ENCODE measurements at regions not wholly inside any gene's neighbourhood (a gene's known extent, or its start where the extent isn't known, plus 50 kb on each side); places are given as distances from the start of the nearest gene placed in this dataset.

DNA sequence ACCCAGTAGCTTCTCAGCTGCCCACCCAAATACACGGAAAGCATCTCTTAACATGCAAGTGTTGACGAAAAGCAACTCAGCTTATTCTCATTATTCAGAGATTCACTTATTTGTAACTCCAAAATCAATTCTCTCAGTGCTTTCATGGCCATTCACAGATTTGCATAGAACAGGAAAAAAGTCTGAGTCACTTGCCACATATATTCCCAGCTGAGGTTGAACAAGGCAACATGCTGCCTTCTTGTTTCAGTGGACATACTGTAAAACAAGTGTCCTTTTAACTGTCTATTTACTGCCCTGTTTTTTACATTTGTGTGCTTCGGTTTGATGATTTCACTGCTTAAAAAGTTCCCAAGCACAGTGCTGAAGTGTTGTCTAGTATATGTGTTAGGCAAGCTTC lies 273.0 kb downstream of the LTN1 start:
- 88 to 98% methylated on average over 3 of the region's 3 CpGs for WGBS, 2 donors
- no peak for DNase-seq
- Histone ChIP-seq H3K9me3 (no peaks in the 10 kb centered on the region), H3K27ac (no peak overlapping the region), H3K36me3 (no peaks in the 10 kb centered on the region), H3K27me3 (no peaks in the 10 kb centered on the region), H3K4me1 (peaks cover 0 to 19% (median 0%) of the 10 kb centered on the region in 3 donors), H3K4me3 (no peak overlapping the region)
- TF ChIP-seq, protein P1, sequence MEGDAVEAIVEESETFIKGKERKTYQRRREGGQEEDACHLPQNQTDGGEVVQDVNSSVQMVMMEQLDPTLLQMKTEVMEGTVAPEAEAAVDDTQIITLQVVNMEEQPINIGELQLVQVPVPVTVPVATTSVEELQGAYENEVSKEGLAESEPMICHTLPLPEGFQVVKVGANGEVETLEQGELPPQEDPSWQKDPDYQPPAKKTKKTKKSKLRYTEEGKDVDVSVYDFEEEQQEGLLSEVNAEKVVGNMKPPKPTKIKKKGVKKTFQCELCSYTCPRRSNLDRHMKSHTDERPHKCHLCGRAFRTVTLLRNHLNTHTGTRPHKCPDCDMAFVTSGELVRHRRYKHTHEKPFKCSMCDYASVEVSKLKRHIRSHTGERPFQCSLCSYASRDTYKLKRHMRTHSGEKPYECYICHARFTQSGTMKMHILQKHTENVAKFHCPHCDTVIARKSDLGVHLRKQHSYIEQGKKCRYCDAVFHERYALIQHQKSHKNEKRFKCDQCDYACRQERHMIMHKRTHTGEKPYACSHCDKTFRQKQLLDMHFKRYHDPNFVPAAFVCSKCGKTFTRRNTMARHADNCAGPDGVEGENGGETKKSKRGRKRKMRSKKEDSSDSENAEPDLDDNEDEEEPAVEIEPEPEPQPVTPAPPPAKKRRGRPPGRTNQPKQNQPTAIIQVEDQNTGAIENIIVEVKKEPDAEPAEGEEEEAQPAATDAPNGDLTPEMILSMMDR (IDR thresholded peaks at IDR 0.05) = no peak
- TF ChIP-seq POLR2A (IDR thresholded peaks at IDR 0.05) = no peak
- intact Hi-C loops (cut with DNase I) = no loop called here

DNA sequence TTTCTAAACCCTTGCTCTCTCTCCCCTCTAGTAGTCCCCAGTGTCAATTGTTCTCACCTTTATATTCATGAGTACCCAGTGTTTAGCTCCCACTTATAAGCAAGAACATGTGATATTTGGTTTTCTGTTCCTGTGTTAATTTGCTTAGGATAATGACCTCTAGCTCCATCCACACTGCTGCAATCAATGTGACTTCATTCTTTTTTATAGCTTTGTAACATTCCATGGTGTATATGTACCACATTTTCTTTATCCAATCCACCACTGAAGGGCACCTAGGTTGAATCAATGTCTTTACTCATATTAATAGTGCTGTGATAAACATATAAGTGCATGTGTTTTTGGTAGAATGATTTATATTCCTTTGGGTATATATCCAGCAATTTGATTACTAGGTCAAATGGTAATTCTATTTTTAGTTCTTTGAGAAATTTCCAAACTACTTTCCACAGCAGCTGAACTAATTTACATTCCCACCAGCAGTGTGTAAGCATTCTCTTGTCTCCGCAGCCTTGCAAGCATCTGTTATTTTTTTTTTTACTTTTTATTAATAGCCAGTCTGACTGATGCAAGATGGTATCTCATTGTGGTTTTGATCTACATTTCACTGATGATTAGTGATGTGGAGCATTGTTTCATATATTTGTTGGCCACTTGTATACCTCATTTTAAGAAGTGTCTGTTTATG lies 277.8 kb downstream of the LTN1 start:
- WGBS, 2 donors = 52 to 88% methylated on average over 1 of the region's 1 CpG
- Histone ChIP-seq H3K36me3 (no peaks in the 10 kb centered on the region), H3K4me3 (no peak overlapping the region), H3K27ac (no peak overlapping the region), H3K4me1 (no peaks in the 10 kb centered on the region), H3K27me3 (no peaks in the 10 kb centered on the region), H3K9me3 (no peaks in the 10 kb centered on the region)
- intact Hi-C loops (cut with DNase I) = no loop called here
- no peak for DNase-seq
- no peak for TF ChIP-seq POLR2A (IDR thresholded peaks at IDR 0.05)
- TF ChIP-seq, protein P1 (IDR thresholded peaks at IDR 0.05) = no peak

- peaks cover 0 to 8% (median 0%) of the 10 kb centered on the region in 3 donors for H3K4me1 ChIP-seq
- intact Hi-C loops (cut with DNase I) = no loop called here
- no peak overlapping the region for H3K27ac ChIP-seq
Measured at GRCh38 chr21:28712411-28712810, 280.3 kb downstream of the LTN1 start.

GRCh38 chr21:28705616-28706015 lies 287.1 kb downstream of the LTN1 start:
- H3K27me3 ChIP-seq = no peaks in the 10 kb centered on the region
- intact Hi-C loops (cut with DNase I) = no loop called here
- H3K9me3 ChIP-seq = no peaks in the 10 kb centered on the region
- H3K27ac ChIP-seq = no peak overlapping the region
- no peaks in the 10 kb centered on the region for H3K36me3 ChIP-seq
- no peak for TF ChIP-seq POLR2A (IDR thresholded peaks at IDR 0.05)
- TF ChIP-seq, protein P1 (IDR thresholded peaks at IDR 0.05) = no peak
- no peak overlapping the region for H3K4me3 ChIP-seq
- 72 to 75% methylated on average over 4 of the region's 4 CpGs for WGBS, 2 donors
- no peak for DNase-seq
- peaks cover 0 to 25% (median 6%) of the 10 kb centered on the region in 3 donors for H3K4me1 ChIP-seq

More at GRCh38 chr21:28712411-28712810, 280.3 kb downstream of the LTN1 start:
- no peak overlapping the region for H3K4me3 ChIP-seq
- H3K27me3 ChIP-seq = no peaks in the 10 kb centered on the region
- TF ChIP-seq POLR2A (IDR thresholded peaks at IDR 0.05) = no peak
- no peaks in the 10 kb centered on the region for H3K9me3 ChIP-seq
- no peak for DNase-seq
- H3K36me3 ChIP-seq = no peaks in the 10 kb centered on the region

GRCh38 chr21:28704746-28705145 lies 287.9 kb downstream of the LTN1 start:
- Histone ChIP-seq H3K27ac (no peak overlapping the region), H3K4me1 (peaks cover 0 to 29% (median 6%) of the 10 kb centered on the region in 3 donors), H3K4me3 (no peak overlapping the region), H3K36me3 (no peaks in the 10 kb centered on the region), H3K27me3 (no peaks in the 10 kb centered on the region), H3K9me3 (no peaks in the 10 kb centered on the region)
- WGBS, 2 donors = 27 to 31% methylated on average over 5 of the region's 5 CpGs
- DNase-seq = no peak
- TF ChIP-seq POLR2A (IDR thresholded peaks at IDR 0.05) = no peak
- TF ChIP-seq, protein P1 (IDR thresholded peaks at IDR 0.05) = no peak
- intact Hi-C loops (cut with DNase I) = no loop called here

GRCh38 chr21:28703861-28704260 lies 288.8 kb downstream of the LTN1 start:
- no peaks in the 10 kb centered on the region for H3K9me3 ChIP-seq
- no peak for DNase-seq

More at GRCh38 chr21:28703861-28704260, 288.8 kb downstream of the LTN1 start:
- Histone ChIP-seq H3K36me3 (no peaks in the 10 kb centered on the region), H3K4me1 (peaks cover 0 to 37% (median 6%) of the 10 kb centered on the region in 3 donors), H3K27me3 (no peaks in the 10 kb centered on the region), H3K4me3 (no peak overlapping the region), H3K27ac (no peak overlapping the region)
- intact Hi-C loops (cut with DNase I) = no loop called here
- 49 to 50% methylated on average over 2 of the region's 2 CpGs for WGBS, 2 donors
- TF ChIP-seq POLR2A (IDR thresholded peaks at IDR 0.05) = no peak
- TF ChIP-seq, protein P1 (IDR thresholded peaks at IDR 0.05) = no peak
